OCI-LY7 (cell line): ENCODE measurements at regions not wholly inside any gene's neighbourhood (a gene's known extent, or its start where the extent isn't known, plus 50 kb on each side); places are given as distances from the start of the nearest gene placed in this dataset.

ENCODE experiments used
- EZH2phosphoT487 ChIP-seq: fragments of 200-600 bp; sonication (generic); IDR thresholded peaks from 2 replicates; pipeline ENCODE4 v1.6.1; 2018; ENCODE audit warnings: low read depth, borderline replicate concordance, mild to moderate bottlenecking, mixed run types, antibody characterized with exemption, low read length, moderate library complexity, mixed read lengths
- TF ChIP-seq, protein P1 (sequence below): fragments of 200-600 bp; sonication (generic); conservative IDR thresholded peaks from 2 replicates; pipeline ENCODE4 v1.5.1; 2014; ENCODE audit warnings: mild to moderate bottlenecking, antibody characterized with exemption, low read length, moderate library complexity, mixed read lengths

GRCh38 chr5:97538912-97539311, 355.9 kb upstream of the RIOK2 start:
- TF ChIP-seq, protein P1, sequence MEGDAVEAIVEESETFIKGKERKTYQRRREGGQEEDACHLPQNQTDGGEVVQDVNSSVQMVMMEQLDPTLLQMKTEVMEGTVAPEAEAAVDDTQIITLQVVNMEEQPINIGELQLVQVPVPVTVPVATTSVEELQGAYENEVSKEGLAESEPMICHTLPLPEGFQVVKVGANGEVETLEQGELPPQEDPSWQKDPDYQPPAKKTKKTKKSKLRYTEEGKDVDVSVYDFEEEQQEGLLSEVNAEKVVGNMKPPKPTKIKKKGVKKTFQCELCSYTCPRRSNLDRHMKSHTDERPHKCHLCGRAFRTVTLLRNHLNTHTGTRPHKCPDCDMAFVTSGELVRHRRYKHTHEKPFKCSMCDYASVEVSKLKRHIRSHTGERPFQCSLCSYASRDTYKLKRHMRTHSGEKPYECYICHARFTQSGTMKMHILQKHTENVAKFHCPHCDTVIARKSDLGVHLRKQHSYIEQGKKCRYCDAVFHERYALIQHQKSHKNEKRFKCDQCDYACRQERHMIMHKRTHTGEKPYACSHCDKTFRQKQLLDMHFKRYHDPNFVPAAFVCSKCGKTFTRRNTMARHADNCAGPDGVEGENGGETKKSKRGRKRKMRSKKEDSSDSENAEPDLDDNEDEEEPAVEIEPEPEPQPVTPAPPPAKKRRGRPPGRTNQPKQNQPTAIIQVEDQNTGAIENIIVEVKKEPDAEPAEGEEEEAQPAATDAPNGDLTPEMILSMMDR = no peak
- TF ChIP-seq EZH2phosphoT487 = no peak
